NCI-H2107 treated with DMSO at 0.1 percent for 48 hours (cell line): ENCODE measurements at regions not wholly inside any gene's neighbourhood (a gene's known extent, or its start where the extent isn't known, plus 50 kb on each side); places are given as distances from the start of the nearest gene placed in this dataset.

ENCODE experiments used
- DNase-seq: peaks from one replicate; lab custom pipeline; 2025; ENCODE audit not compliant: unreplicated experiment; lab: John Stamatoyannopoulos, UW

DNA sequence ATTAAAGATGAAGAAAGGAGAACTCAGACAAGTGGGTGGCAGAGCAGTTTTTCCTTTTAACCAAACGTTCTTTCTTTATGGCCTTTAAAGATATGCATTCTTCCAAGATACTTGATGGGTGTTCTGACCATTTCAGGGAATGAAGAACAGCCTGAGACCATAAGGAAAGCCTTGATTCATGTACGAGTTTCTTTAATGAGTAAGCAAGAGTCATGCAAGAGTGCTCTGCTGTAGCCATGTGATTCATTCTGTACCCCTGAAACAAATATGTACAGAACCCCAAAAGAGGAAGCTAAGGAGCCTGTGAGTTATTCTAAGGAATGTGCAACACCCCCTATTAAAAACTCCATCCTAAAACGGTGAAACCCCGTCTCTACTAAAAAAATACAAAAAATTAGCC, 372.8 kb downstream of the MTX2 start:
- no peak for DNase-seq

DNA sequence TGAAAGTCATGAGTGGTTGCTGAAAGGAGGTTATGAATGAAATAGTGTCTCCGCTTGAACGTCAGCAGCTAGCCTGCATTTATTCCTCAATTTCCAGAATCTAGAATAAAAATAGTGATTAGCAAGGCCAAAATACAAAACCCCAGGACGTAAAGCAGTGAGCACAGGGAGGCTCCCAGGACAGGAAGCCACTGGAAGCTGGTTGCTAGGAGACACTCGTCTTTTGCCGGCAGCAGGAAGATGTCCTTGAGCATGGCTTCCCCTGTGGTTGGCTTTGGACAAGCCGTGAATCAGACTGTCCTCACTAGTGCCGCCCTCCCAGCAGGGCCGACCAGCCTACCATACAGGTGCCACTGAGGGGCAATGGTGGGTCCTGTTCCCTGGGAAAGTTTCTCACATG, 374.4 kb downstream of the MTX2 start:
- no peak for DNase-seq

DNA sequence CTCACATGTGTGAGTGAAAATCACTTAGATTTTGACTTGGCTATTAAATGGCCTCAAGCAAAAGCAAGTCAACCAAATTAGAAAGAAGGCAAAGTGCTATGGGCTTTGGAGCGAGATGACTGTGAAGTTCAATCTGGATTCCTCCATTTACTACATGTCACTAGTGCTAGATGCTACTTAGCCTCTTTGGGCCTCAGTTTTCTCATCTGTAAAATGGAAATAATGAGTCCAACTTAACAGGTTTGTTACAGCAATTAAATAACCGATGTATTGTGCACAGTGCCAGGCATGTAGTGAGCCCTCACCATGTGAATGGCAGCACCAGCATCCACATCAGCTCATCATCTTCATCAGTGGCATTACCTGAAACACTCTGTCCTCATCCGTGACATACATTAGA, 376.3 kb downstream of the MTX2 start:
- DNase-seq: no peak

DNA sequence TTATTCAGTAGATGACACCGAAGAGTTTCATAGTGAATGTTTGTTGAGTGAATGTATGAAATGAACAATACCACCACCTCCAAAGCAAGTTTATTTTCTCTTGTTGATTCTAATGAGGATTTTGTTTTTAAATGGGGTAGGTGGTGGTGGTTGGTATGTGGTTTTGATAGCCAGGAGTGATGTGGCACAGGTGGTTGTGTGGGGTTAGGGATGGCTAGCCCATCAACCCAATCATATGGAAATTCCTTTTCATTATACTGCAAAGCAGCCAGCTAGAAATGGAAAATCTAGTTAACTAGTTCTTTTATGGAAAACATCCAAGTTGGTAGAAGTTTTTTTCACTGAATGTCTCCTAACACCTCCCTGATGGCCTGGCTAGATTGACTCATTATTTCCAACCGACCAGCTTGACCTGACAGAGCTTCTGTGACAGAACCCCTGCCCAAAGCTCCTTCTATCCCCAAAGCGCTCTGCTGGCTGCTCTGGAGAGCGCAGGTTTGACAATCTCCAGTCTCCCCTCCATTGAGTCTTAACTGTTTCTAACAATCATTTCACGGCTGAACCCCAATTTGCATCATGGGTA, 376.9 kb downstream of the MTX2 start:
- DNase-seq: no peak

DNA sequence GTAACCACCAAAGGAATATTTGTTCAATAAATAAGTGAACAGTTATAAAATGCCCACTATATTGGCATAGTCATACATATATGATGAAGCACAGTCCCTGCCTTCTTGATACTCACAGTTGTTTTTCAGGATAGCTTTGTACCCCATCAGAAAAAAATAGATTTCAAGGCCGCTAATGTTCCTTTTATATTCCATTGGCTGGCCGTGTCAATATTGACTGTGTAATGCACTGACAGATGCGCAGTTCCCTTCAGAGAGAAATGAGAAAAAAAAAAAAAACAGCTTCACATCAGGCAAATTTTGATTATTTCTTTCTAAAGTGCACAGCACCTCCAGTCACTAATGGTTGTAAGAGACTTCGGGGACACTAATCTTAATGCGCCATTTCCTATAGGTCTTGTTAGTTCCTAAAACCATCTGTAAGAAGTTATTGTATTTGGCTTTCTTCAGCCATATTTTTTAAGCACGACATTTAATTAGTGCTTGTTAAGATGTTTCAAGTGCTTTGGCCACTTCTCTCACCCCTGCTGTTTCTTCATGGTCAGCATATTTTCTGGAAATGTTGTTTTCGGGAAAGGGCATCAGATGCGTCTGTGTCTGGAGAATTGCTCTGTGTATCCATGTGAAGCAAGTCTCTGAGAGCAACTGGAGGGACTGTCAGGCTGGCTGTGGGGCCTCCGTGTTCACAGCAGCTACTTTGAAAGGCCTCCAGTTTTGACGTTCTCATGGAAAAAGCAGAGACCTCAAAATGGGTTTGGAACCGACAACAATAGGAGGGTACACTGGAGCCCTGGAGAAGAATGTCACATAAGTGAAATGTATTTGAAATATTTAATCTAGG, 378.3 kb downstream of the MTX2 start:
- DNase-seq: no peak

DNA sequence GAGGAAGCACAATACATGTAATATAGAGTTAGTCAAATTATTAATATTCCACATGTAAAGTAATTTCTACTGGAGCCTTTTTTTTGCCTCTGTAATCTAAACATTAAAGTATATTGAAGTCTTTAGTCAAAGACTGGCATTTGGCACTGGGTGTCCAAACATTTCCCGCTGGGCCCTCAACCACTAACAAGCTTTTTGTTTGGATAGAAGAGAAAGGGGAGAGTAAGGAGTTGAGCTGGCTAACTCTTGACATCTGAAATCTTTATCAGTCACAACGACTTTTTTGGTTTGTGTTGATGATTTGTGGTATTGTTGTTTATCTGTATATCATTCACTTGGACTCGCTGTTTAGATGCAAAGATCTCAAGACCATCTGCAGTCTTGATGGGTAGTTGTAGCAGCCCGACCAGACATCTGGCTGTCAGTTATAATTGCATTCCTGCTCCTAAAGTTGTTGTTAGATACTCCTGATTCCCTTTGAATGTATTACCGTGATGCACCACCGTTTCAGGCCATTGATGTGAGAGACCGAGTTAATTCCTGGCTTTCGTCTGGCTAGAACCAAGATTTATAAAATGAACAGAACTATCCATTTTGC, 379.6 kb downstream of the MTX2 start:
- peak; percentile 29 for DNase-seq

DNA sequence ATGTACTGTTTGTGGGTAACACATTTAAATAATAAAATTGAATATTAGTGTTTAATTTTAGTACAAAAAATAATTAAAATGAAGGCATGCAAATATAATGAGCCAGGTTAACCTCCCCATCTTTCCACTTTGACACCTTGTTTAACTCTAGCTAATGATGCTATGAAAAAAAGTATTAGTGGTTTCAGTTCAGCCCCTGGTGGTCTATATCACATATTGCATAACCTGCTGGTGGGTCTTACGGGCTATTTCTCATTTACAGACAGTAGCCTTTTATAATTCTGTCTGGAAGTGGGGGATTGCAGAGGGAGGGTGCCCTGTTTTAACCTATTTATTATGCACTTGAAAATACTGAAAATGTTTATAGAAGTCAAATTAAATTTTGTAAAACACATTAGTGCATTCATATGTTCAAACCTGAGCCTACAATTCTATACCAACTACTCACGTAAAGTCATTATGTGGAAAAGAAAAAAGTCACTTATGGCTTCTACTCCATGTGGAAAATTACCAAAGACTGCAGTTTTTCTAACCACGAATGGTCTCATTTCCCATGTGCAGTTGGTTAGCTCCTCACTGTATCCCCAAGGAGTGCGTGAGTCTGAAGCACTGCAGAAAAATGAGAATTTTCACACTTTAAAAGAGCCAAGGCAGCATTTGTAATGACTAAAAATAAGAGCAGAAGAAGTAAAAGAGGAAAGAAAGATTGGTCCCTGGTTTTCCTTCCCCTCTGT, 381.0 kb downstream of the MTX2 start:
- no peak for DNase-seq

DNA sequence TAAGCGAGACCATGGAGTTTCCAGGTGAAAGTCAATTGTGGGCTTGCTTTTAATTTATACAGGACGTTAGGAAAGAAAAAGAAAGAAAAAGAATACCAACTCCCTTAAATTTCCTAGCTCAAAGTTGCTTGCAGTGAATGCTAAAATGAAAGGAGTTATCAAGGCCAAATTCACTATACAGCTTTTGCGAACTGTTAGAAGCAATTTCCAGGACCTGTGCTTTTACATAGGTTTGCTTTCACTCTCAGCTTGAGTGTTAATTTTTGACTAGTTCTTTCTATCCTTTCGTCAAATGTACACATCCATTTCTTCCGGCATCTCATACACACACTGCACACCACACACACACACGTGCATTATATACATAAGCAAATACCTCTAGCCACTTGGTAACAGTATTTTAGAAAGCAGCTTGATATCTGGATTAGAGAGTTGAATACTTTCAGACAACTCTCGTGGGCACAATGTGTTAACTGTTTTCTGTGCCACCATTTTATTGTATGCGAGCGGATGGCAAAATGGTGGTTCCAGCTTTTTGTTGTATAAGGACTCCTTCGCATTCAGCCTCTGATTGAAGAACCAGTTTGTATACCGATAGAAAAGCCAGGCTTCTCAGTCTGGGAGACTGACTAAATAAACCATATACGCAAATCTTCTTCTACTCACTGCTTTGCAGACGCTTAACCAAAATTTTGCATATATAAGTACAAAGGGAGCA, 381.8 kb downstream of the MTX2 start:
- no peak for DNase-seq

DNA sequence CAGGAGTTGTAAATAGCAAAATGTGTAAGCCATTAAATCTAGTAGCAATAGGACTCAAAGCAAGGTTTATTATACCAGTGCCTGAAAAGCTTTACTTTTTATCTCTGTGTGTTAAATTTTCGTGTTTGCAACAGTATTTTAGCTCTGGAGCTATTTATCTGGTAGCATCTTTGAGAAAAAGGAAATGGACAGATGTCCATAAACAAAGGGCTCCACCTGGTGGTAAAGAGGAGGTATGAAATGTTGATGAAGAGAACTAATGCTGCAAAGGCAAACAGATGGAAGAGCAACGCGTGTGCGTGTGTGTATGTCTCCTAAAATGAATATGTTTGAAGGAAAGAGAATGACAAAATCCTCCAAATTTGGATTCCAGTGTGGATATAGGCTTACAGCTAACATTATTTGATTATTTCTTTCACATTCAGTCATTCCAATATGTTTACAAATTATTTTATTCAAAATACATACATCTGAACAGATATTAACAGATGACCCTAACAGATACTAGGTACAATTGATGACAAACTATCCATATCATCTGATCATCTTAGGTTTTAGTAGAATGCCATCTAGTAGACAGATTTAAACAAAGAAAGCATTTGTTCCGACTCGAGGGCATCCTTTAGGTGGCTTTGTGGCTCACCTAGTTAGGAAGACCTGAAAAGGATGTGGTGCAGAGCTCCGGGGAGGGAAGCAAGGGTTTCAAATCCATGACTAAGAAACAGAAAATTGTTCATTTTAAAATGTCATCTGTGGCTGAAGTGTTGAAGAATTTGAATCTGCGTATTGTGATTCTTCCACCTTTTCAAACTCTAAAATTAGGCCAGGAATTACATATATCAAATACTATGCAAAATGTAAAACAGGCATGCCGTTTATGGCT, 383.3 kb downstream of the MTX2 start:
- DNase-seq: peak; percentile 82

DNA sequence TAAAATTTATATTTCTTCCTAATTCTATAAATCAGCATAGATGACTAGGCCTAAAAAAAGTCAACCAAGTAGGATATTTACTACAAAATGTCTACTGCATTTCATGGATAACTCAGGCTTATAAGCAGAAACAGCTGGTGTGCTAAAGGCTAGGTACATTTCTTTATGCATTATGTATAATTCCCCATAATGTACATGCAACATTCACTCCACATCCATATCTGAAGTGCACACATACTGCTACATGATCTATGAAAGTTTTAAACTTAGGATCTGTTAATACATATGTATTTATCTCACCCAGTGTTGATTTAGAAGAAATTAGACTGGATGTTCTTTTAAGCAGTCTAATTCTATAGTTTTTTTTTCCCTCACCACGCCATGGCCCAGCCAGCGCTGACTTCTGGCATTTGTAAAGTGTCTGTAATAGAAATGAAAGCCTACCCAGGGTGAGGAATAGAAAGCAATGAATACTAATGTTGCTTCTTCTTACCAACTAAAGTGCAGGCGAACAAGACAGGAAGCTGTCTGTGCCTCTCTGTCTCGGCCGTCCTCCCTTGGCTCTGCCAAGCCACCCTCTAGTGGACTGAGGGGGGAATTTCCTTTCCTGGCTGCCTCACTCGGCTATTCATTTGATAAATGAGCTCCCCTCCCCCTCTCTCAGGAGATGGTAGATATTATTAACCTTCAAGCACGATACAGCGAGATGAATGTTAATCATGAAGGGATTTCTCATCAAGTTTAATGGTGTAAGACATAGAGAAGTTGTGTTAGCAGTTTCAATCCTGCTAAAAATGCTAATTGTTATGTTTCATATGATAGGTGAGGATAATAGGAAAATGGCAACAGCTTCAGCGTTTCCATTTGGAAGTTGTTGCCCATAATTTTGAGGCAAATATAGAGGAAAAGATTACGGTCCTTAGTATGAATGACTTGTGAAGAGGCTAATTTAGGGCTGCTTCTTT, 384.5 kb downstream of the MTX2 start:
- DNase-seq: peak; percentile 43

DNA sequence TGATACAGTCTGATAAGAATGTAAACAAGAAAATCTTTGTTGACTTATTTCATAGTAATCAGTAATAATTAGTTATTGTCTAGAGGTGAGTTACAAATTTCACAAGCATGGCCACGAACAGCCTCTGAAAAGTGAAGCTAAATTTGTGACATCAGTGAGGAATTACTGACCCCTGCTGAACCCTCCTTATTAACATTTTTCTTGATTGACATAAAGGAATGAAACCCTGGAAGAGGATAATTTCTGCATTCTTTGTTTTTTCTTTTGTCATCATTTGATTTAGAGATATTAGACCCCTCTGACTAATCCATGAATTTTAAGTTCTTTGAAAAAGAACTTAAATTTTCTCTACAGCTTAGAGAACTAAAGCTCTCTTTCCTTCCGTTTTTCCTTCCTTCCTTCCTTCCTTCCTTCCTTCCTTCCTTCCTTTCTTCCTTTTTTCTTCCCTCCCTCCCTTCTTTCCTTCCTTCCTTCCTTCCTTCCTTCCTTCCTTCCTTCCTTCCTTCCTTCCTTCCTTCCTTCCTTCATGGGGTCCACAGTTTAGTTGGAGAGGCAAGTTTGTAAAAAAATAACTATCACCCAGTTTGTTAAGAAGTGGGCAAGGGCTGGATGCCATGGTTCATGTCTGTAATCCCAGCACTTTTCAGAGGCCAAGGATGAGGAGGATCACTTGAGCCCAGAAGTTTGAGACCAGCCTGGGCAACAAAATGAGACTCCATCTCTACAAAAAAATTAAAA, 387.0 kb downstream of the MTX2 start:
- DNase-seq: no peak

DNA sequence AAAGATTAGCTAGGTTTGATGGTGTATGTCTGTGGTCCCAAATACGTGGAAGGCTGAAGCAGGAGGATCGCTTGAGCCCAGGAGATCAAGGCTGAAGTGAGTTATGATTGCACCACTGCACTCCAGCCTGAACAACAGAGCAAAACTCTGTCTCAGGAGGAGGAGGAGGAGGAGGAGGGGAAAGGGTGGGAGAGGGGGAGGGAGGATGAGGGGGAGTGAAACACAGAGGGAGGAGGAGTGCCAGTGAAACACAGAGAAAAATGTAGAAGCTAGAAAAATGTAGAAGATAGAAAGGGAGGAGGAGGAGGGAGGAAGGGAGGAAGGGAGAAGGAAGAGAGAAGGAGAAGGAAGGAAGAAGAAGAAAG, 387.5 kb downstream of the MTX2 start:
- no peak for DNase-seq

DNA sequence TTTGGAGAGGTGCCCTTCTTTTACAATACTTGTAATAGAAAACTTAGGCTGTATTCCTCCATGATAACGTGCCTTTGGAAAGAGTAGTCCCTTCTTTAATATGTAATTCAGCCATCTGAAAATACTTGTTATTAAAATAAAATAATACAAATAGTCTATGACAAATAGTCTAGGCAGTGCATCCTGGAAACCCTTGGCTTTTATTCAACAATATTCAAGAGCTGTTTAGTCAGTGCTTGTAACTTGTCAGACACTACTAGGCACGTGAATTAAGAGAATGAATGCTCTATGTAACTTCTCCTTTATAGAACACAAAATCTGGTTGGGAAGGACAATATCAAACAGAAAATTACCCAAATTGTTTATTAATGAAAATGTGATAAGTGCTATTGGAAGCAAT, 388.2 kb downstream of the MTX2 start:
- DNase-seq: no peak

DNA sequence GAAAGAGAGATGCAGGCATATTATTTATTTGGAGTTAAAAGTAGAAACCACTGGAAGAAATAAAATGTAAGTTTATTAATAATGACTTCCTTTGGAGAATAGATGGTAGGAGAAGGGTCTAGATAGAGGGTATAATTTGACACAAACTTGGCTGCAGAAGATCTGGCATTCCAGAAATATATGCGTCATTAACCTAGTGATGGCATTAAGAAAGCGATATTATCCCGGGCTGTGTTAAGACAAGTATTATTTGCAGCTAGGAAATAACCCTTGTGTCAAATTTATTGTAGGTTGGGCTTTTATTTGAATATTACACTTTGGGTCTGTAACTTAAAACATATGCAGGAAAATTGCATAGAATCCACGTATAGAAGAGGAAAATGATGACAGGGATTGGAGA, 389.5 kb downstream of the MTX2 start:
- no peak for DNase-seq

DNA sequence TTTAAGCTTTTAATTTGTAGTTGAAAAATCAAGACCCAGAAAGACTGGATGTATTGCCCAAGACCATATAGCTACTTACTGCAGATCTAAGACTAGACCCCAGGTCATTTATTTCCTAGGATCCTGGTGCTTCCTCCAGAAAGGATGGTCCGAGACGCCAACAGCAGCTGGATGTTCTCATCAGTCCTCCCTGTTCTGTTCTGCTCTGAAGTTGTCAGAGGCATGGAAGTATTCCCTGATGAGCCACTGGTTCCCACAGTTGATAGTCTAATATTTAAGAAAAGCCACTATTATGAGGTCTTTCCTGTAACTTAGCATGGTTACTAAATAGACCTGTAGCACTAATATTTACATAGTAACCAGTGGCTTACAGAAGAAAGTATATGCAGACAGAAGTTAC, 393.5 kb downstream of the MTX2 start:
- no peak for DNase-seq

DNA sequence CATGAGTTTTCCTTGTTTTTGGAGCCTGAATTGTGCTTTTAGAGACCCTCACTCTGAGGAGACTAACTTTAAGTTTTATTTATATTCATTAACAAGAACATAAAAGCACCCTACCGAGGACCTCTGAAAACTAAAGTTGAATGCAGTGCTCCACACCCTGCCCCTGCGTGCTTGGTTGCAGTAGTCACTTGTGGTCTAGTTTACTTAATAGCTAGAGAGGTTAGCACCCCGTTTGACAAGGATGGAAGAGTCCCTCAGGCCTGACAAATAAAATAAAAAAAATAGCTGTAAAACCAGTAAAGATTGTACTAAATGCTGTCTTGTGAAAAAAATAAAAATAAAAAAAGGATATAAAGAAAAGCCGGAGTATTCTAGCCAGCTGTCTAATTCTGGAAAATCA, 395.2 kb downstream of the MTX2 start:
- no peak for DNase-seq

DNA sequence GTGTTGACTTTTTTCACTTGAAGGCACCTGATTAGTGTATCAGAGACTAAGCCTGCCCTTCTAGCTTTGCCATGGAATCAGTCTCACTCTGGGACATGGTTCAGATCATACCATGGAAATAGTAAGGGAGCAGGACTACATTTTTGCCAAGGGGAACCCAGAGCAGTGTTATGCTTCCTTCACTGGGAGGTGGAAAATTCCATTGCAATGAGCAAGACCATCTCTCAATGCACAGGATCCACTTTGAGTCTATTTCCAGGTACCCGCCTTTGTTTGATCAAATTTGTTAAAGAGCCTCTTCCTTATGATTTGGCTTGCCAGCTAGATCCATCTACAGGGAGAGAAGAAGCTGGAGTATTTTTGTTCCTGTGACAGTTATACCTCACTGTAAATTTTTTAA, 395.8 kb downstream of the MTX2 start:
- no peak for DNase-seq

DNA sequence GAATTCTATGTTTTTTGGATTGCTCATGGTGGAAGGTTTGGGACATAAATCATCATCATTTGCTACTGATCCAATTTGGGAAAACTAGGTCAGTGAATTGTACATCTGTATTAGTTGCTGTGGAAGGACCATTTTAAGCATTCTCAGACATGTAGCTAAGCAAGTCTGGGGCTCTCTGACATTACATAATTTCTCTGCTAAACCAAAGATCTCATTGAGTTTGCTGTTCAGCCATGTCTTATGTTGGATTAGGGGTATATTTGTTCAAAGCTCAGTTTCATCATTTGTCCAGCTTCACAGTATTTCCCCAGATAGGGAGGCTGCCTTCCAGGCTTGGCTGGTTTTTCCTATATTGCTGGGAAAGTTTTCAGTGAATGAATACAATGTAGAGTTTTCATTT, 399.7 kb downstream of the MTX2 start:
- no peak for DNase-seq
